PFSK-1 (cell line): ENCODE measurements at regions not wholly inside any gene's neighbourhood (a gene's known extent, or its start where the extent isn't known, plus 50 kb on each side); places are given as distances from the start of the nearest gene placed in this dataset.

Experiments used
- FOXP2 ChIP-seq: optimal IDR thresholded peaks from 2 replicates; pipeline ENCODE3; 2011; ENCODE audit warnings: borderline replicate concordance, control low read depth, inconsistent platforms; ENCODE audit not compliant: insufficient read depth; ENCODE audit errors: extremely low read length, extremely low read depth
- POLR2AphosphoS5 ChIP-seq: IDR thresholded peaks from 2 replicates; pipeline ENCODE4 v1.6.1; 2012; ENCODE audit warnings: low read depth, mild to moderate bottlenecking, control low read depth, low read length, moderate library complexity
- REST ChIP-seq, 2 experiments: IDR thresholded peaks; 2 replicates each; pipeline versions ENCODE4 v1.6.1 to v1.8.0; 2011 to 2012; ENCODE audit warnings: low read depth in 2 of 2, low read length in 2 of 2, control low read depth in 1 of 2, inconsistent platforms in 1 of 2, mild to moderate bottlenecking in 1 of 2, moderate library complexity in 1 of 2; ENCODE audit not compliant: insufficient read depth in 1 of 2
- SIN3A ChIP-seq: IDR thresholded peaks from 2 replicates; pipeline ENCODE4 v1.6.1; 2012; ENCODE audit warnings: mild to moderate bottlenecking, low read length, moderate library complexity, borderline replicate concordance; ENCODE audit not compliant: insufficient read depth
- TAF1 ChIP-seq: IDR thresholded peaks from 2 replicates; pipeline ENCODE4 v1.6.1; 2012; ENCODE audit warnings: low read length, control low read depth, borderline replicate concordance; ENCODE audit not compliant: insufficient read depth

- TF ChIP-seq SIN3A (no peak), POLR2AphosphoS5 (no peak), FOXP2 (no peak), TAF1 (no peak)
These were observed 1256.5 kb downstream of the STIM2 start for GRCh38 chr4:28117084-28117682.

- TF ChIP-seq TAF1 (no peak), SIN3A (no peak), POLR2AphosphoS5 (no peak), FOXP2 (no peak), REST (IDR thresholded peaks at IDR 0.05; ENCODE audit: insufficient read depth in 1 of 2, low read depth in 2 of 2, low read length in 2 of 2) (no peak)
These were observed 1285.5 kb downstream of the STIM2 start for GRCh38 chr4:28146191-28146590.

- no peak for TF ChIP-seq FOXP2
- TF ChIP-seq TAF1 = no peak
These were observed 1287.6 kb downstream of the STIM2 start for GRCh38 chr4:28148221-28148620.

GRCh38 chr4:28149762-28150161 is 1289.1 kb downstream of the STIM2 start:
- TF ChIP-seq POLR2AphosphoS5 (no peak), TAF1 (no peak), FOXP2 (no peak), REST (IDR thresholded peaks at IDR 0.05; ENCODE audit: insufficient read depth in 1 of 2, low read depth in 2 of 2, low read length in 2 of 2) (no peak), SIN3A (no peak)

GRCh38 chr4:28151314-28151713 is 1290.7 kb downstream of the STIM2 start:
- TF ChIP-seq FOXP2 (no peak), REST (IDR thresholded peaks at IDR 0.05; ENCODE audit: insufficient read depth in 1 of 2, low read depth in 2 of 2, low read length in 2 of 2) (no peak), POLR2AphosphoS5 (no peak), SIN3A (no peak), TAF1 (no peak)

- TF ChIP-seq TAF1 = no peak
- TF ChIP-seq FOXP2 = no peak
- no peak for TF ChIP-seq SIN3A
- no peak for TF ChIP-seq REST (IDR thresholded peaks at IDR 0.05; ENCODE audit: insufficient read depth in 1 of 2, low read depth in 2 of 2, low read length in 2 of 2)
- TF ChIP-seq POLR2AphosphoS5 = no peak
These were observed 1306.8 kb downstream of the STIM2 start for GRCh38 chr4:28167411-28167810.
